A673 (cell line): ENCODE measurements at regions not wholly inside any gene's neighbourhood (a gene's known extent, or its start where the extent isn't known, plus 50 kb on each side); places are given as distances from the start of the nearest gene placed in this dataset.
"Not testable (repeated sequence)": the region's sequence is repeated elsewhere in the genome, so short reads cannot be mapped to it uniquely, and the experiment has no call there.

ENCODE experiments used
- BruUV-seq: library from RNA; stranded (reverse); fragments of 400-500 nt; replicated peaks from 2 replicates; lab custom pipeline; 2021; lab: Mats Ljungman, UMichigan
- CTCF ChIA-PET: fragments of 300-600 bp; sonication (Branson Sonifier 250); formaldehyde crosslinking; loops from one replicate; lab custom pipeline; 2022; ENCODE audit warnings: antibody characterized with exemption; lab: Charles Lee
- POLR2A ChIA-PET: fragments of 300-600 bp; sonication (Branson Sonifier 250); formaldehyde crosslinking; loops from one replicate; lab custom pipeline; 2022; ENCODE audit warnings: antibody characterized with exemption; ENCODE audit not compliant: low non-redundant PET; lab: Charles Lee
- DNase-seq: peaks from one replicate; pipeline ENCODE4 v3.0.0-alpha.2; 2015; ENCODE audit warnings: low spot score
- H3K27ac ChIP-seq: fragments of 200-600 bp; sonication (generic); 2 replicates; pipeline ENCODE4 v1.5.1; 2016; ENCODE audit warnings: mixed run types, low read depth, mild to moderate bottlenecking, mixed read lengths, antibody characterized with exemption, low read length; ENCODE audit not compliant: poor library complexity, severe bottlenecking
- H3K27me3 ChIP-seq: fragments of 200-600 bp; sonication (generic); replicated peaks from 2 replicates; pipeline ENCODE4 v1.6.1; 2017; ENCODE audit warnings: mixed run types, low read depth, mild to moderate bottlenecking, mixed read lengths, antibody characterized with exemption, low read length; ENCODE audit not compliant: insufficient read depth, poor library complexity
- H3K36me3 ChIP-seq: fragments of 200-600 bp; sonication (generic); 2 replicates; pipeline ENCODE4 v1.6.1; 2016; ENCODE audit warnings: mixed run types, mild to moderate bottlenecking, mixed read lengths, antibody characterized with exemption, low read length; ENCODE audit not compliant: insufficient read depth, poor library complexity, severe bottlenecking
- H3K4me1 ChIP-seq: fragments of 200-600 bp; sonication (generic); 2 replicates; pipeline ENCODE4 v1.6.1; 2017; ENCODE audit warnings: mixed run types, mild to moderate bottlenecking, mixed read lengths, antibody characterized with exemption, low read length; ENCODE audit not compliant: insufficient read depth, poor library complexity, severe bottlenecking
- H3K4me3 ChIP-seq: fragments of 200-600 bp; sonication (generic); 2 replicates; pipeline ENCODE4 v1.5.1; 2016; ENCODE audit warnings: low read depth, mixed run types, mild to moderate bottlenecking, mixed read lengths, low read length; ENCODE audit not compliant: poor library complexity, severe bottlenecking
- H3K9me3 ChIP-seq: fragments of 200-600 bp; sonication (generic); 2 replicates; pipeline ENCODE4 v1.6.1; 2016; ENCODE audit warnings: mixed run types, low read depth, mild to moderate bottlenecking, mixed read lengths, antibody characterized with exemption, low read length; ENCODE audit not compliant: poor library complexity, severe bottlenecking
- intact Hi-C: fragments of 100-400 bp; cut with micrococcal nuclease; formaldehyde crosslinking; loops from one replicate; pipeline ENCODE4 v1.10.0; 2022; ENCODE audit not compliant: unreplicated experiment

DNA sequence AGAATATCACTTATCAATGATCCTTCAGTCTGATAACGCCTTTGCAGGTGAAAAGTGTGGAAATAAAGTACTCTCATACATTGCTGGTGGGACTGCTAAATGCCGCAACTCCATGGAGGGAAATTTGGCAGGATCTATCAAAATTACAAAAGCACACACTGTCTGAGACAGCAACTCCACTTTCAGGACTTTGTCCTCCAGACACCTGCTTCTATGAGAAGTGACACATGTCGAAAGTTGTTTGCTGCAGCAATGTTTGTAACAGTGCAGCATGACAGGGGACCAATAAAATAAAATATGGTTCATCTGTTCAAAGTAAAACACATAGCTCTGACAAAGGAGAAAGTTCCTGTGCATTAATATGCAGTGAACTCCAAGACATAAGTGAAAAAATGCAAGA, 76.2 kb upstream of the PDPR start:
- H3K27me3 ChIP-seq, POLR2A ChIA-PET, CTCF ChIA-PET, DNase-seq, H3K4me1 ChIP-seq, H3K27ac ChIP-seq, BruUV-seq, intact Hi-C loops, H3K4me3 ChIP-seq, H3K9me3 ChIP-seq, H3K36me3 ChIP-seq: not testable (repeated sequence)

DNA sequence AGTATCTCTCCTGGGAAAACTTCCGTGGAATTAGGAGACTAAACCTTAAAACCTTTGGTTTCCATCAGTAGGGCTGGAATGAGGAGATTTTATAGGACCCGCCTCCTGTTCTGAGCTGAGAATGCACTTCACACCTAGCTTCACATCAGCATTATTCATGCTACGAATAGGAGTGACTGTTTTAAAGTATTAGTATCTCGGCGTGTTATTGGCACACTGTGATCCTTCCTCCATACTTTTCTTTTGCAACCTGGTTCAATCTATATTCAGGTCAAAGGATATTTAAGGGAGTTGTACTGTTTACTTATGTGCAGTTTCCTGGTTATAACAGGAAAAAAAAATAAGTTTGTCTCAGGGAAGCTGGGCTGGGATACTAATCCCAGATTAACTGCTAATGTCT, 73.6 kb upstream of the PDPR start:
- H3K27ac ChIP-seq, BruUV-seq, POLR2A ChIA-PET, H3K4me3 ChIP-seq, H3K36me3 ChIP-seq, CTCF ChIA-PET, H3K27me3 ChIP-seq, DNase-seq, H3K4me1 ChIP-seq, H3K9me3 ChIP-seq, intact Hi-C loops: not testable (repeated sequence)

DNA sequence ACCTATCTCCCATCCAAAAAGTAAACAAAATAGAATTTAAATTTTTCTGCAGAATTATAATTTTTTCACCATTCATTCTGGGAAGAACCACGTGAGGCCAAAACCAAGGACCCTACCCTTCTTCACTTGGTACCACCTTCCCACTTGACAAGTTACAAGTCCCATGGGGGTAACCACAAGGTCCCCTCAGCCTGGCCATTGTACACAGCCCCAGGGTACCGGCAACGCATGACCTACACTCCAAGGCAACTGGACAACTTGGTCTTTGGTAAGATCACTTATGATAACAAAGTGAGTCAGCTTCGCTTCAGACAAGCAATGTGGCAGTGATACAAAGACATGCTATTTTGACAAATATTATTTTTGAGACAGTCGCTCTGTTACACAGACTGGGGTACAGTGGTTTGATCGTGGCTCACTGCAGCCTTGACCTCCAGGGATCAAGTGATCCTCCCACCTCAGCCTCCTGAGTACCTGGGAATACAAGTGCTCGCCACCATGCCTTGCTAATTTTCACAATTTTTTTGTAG, 70.5 kb upstream of the PDPR start:
- intact Hi-C loops, POLR2A ChIA-PET, H3K4me1 ChIP-seq: not testable (repeated sequence)

GRCh38 chr16:70046560-70046959, 67.6 kb upstream of the PDPR start:
- DNase-seq, H3K4me1 ChIP-seq, H3K27me3 ChIP-seq, CTCF ChIA-PET, intact Hi-C loops, H3K9me3 ChIP-seq, POLR2A ChIA-PET, H3K36me3 ChIP-seq, BruUV-seq, H3K27ac ChIP-seq, H3K4me3 ChIP-seq: not testable (repeated sequence)

More for the DNA sequence above, 70.5 kb upstream of the PDPR start:
- H3K4me3 ChIP-seq, H3K9me3 ChIP-seq, CTCF ChIA-PET, H3K27ac ChIP-seq, BruUV-seq, H3K27me3 ChIP-seq, DNase-seq, H3K36me3 ChIP-seq: not testable (repeated sequence)

GRCh38 chr16:70048083-70048482, 66.0 kb upstream of the PDPR start:
- H3K4me1 ChIP-seq, DNase-seq, H3K36me3 ChIP-seq, CTCF ChIA-PET, H3K9me3 ChIP-seq, BruUV-seq, intact Hi-C loops, H3K27me3 ChIP-seq, H3K27ac ChIP-seq, H3K4me3 ChIP-seq: not testable (repeated sequence)
- POLR2A ChIA-PET = interaction anchor here (0.7 kb wide), 1 partner anchor 22 kb away, joined by 3 read pairs; no protein-coding TSS in a partner anchor

- H3K4me1 ChIP-seq, H3K27ac ChIP-seq, CTCF ChIA-PET, H3K36me3 ChIP-seq, POLR2A ChIA-PET, BruUV-seq, H3K9me3 ChIP-seq, DNase-seq, H3K4me3 ChIP-seq, intact Hi-C loops, H3K27me3 ChIP-seq: not testable (repeated sequence)
Measured at GRCh38 chr16:70058056-70058455, 56.1 kb upstream of the PDPR start.

- H3K36me3 ChIP-seq, BruUV-seq, POLR2A ChIA-PET, H3K4me1 ChIP-seq, H3K27me3 ChIP-seq, CTCF ChIA-PET, H3K27ac ChIP-seq, H3K4me3 ChIP-seq, DNase-seq, H3K9me3 ChIP-seq, intact Hi-C loops: not testable (repeated sequence)
Measured at GRCh38 chr16:70059429-70059828, 54.7 kb upstream of the PDPR start.

- H3K27ac ChIP-seq, BruUV-seq, H3K4me3 ChIP-seq, H3K4me1 ChIP-seq, H3K36me3 ChIP-seq, CTCF ChIA-PET, H3K27me3 ChIP-seq, H3K9me3 ChIP-seq, DNase-seq, POLR2A ChIA-PET, intact Hi-C loops: not testable (repeated sequence)
Measured at GRCh38 chr16:70060521-70061027, 53.6 kb upstream of the PDPR start.
